Left lobe of liver (tissue), 2 donors: ENCODE measurements at regions not wholly inside any gene's neighbourhood (a gene's known extent, or its start where the extent isn't known, plus 50 kb on each side); places are given as distances from the start of the nearest gene placed in this dataset.
"Not testable (repeated sequence)": the region's sequence is repeated elsewhere in the genome, so short reads cannot be mapped to it uniquely, and the experiment has no call there.

Source experiments
- ATAC-seq: fragments of 200-7000 bp; cut with Tn5 transposase; one replicate; pipeline ENCODE4 v1.9.1; 2020; ENCODE audit warnings: mild to moderate bottlenecking, moderate library complexity
- DNase-seq: peaks from one replicate; pipeline ENCODE4 v3.0.0-alpha.2; 2020; ENCODE audit warnings: low spot score
- donor health status: DM: no; HTN: no; CAD: no; lungs with moderate emphysema.
- donor health status: DM: no; HTN: yes; CAD: no.

GRCh38 chr11:42669248-42669976 lies 642.4 kb upstream of the API5 start:
- DNase-seq = no peak
- ATAC-seq = no peak

- DNase-seq = no peak
- no peak for ATAC-seq
Measured at GRCh38 chr11:42674436-42674835, 637.4 kb upstream of the API5 start.

GRCh38 chr11:42707541-42707940 lies 604.3 kb upstream of the API5 start:
- ATAC-seq = no peak
- no peak for DNase-seq

GRCh38 chr11:42709216-42709615 lies 602.6 kb upstream of the API5 start:
- ATAC-seq (no peak), DNase-seq (no peak)

- ATAC-seq (no peak), DNase-seq (no peak)
Measured at GRCh38 chr11:42713279-42713678, 598.5 kb upstream of the API5 start.

GRCh38 chr11:42713753-42714152 lies 598.0 kb upstream of the API5 start:
- DNase-seq = no peak
- ATAC-seq = no peak

- DNase-seq (no peak), ATAC-seq (no peak)
Measured at GRCh38 chr11:42720716-42721563, 590.9 kb upstream of the API5 start.

GRCh38 chr11:42727879-42728278 lies 583.9 kb upstream of the API5 start:
- ATAC-seq (no peak), DNase-seq (no peak)

GRCh38 chr11:42762348-42762747 lies 549.4 kb upstream of the API5 start:
- ATAC-seq (no peak), DNase-seq (no peak)

- no peak for DNase-seq
- ATAC-seq = no peak
Measured at GRCh38 chr11:42764936-42765335, 546.9 kb upstream of the API5 start.

GRCh38 chr11:42768576-42768975 lies 543.2 kb upstream of the API5 start:
- DNase-seq (no peak), ATAC-seq (no peak)

- ATAC-seq (peak; percentile 75), DNase-seq (no peak)
Measured at GRCh38 chr11:42770444-42771065, 541.2 kb upstream of the API5 start.

- DNase-seq = no peak
- no peak for ATAC-seq
Measured at GRCh38 chr11:42772886-42773285, 538.9 kb upstream of the API5 start.

GRCh38 chr11:42773729-42774128 lies 538.1 kb upstream of the API5 start:
- DNase-seq = no peak
- no peak for ATAC-seq

GRCh38 chr11:42774567-42774966 lies 537.2 kb upstream of the API5 start:
- DNase-seq (no peak), ATAC-seq (no peak)

GRCh38 chr11:42777776-42778175 lies 534.0 kb upstream of the API5 start:
- DNase-seq (no peak), ATAC-seq (no peak)

GRCh38 chr11:42778193-42778592 lies 533.6 kb upstream of the API5 start:
- no peak for ATAC-seq
- no peak for DNase-seq

- no peak for ATAC-seq
Measured at GRCh38 chr11:42779555-42779954, 532.2 kb upstream of the API5 start.

GRCh38 chr11:42786981-42787380 lies 524.8 kb upstream of the API5 start:
- DNase-seq (no peak), ATAC-seq (no peak)

More at GRCh38 chr11:42779555-42779954, 532.2 kb upstream of the API5 start:
- DNase-seq = no peak

- not testable (repeated sequence) for DNase-seq, ATAC-seq
Measured at GRCh38 chr11:42795483-42795882, 516.3 kb upstream of the API5 start.

GRCh38 chr11:42800041-42800440 lies 511.8 kb upstream of the API5 start:
- no peak for DNase-seq

More at GRCh38 chr11:42800041-42800440, 511.8 kb upstream of the API5 start:
- no peak for ATAC-seq
